H1 (cell line): ENCODE measurements at regions not wholly inside any gene's neighbourhood (a gene's known extent, or its start where the extent isn't known, plus 50 kb on each side); places are given as distances from the start of the nearest gene placed in this dataset.

Experiments used
- CTCF ChIA-PET: fragments of 300-600 bp; sonication (Branson Sonifier 250); formaldehyde crosslinking; loops from one replicate; lab custom pipeline; 2021; ENCODE audit not compliant: partially characterized antibody; lab: Charles Lee
- POLR2A ChIA-PET: fragments of 300-600 bp; sonication (Branson Sonifier 250); formaldehyde crosslinking; loops from one replicate; lab custom pipeline; 2021; ENCODE audit warnings: inconsistent platforms; ENCODE audit not compliant: partially characterized antibody; lab: Charles Lee
- DNase-seq, 2 experiments: peaks; one replicate each; pipeline versions ENCODE4 v3.0.0 to v3.0.0-alpha.2; 2010 to 2022; ENCODE audit warnings: low spot score in 2 of 2, low read depth in 1 of 2, mixed read lengths in 1 of 2
- FAIRE-seq: peaks from 2 replicates; lab custom pipeline; 2011; peaks lifted over from hg19 to GRCh38; lab: Jason Lieb, UNC
- H2AFZ ChIP-seq: 2 replicates; pipeline ENCODE4 v1.8.1; 2012; ENCODE audit warnings: low read length, inconsistent platforms
- H2AK5ac ChIP-seq: 2 replicates; pipeline ENCODE4 v1.6.1; 2013; ENCODE audit warnings: low read depth, low read length
- H2BK120ac ChIP-seq: replicated peaks from 2 replicates; pipeline ENCODE3; 2013; ENCODE audit warnings: low read depth, low read length, inconsistent platforms
- H2BK12ac ChIP-seq: 2 replicates; pipeline ENCODE4 v1.6.1; 2013; ENCODE audit warnings: low read depth, low read length
- H2BK15ac ChIP-seq: 2 replicates; pipeline ENCODE4 v1.6.1; 2013; ENCODE audit warnings: low read length
- H2BK20ac ChIP-seq: 2 replicates; pipeline ENCODE4 v1.6.1; 2013; ENCODE audit warnings: low read length
- H2BK5ac ChIP-seq: 2 replicates; pipeline ENCODE4 v1.6.1; 2013; ENCODE audit warnings: low read depth, low read length
- H3K14ac ChIP-seq: 2 replicates; pipeline ENCODE4 v1.6.1; 2013; ENCODE audit warnings: inconsistent platforms; ENCODE audit not compliant: insufficient read length
- H3K18ac ChIP-seq: 2 replicates; pipeline ENCODE4 v1.6.1; 2013; ENCODE audit warnings: low read length; ENCODE audit errors: extremely low read depth
- H3K23ac ChIP-seq: 2 replicates; pipeline ENCODE4 v1.6.1; 2013; ENCODE audit warnings: inconsistent platforms; ENCODE audit not compliant: insufficient read length
- H3K23me2 ChIP-seq: 2 replicates; pipeline ENCODE4 v1.6.1; 2013; ENCODE audit warnings: low read depth, low read length
- H3K27ac ChIP-seq: 2 replicates; pipeline ENCODE4 v1.6.1; 2011; ENCODE audit warnings: low read depth, low read length, inconsistent platforms
- H3K27me3 ChIP-seq, 4 experiments: replicated peaks in 1 of 4; 1 replicate in 1 of 4; 2 replicates in 3 of 4; pipeline versions ENCODE4 v1.6.1 to v1.8.1; 2011 to 2013; ENCODE audit warnings: low read length in 3 of 4, mild to moderate bottlenecking in 3 of 4, inconsistent platforms in 2 of 4, mixed read lengths in 2 of 4, moderate library complexity in 1 of 4; ENCODE audit not compliant: control insufficient read depth in 3 of 4, insufficient read depth in 3 of 4; ENCODE audit errors: extremely low read depth in 1 of 4
- H3K36me3 ChIP-seq, 4 experiments: 2 replicates each; pipeline versions ENCODE4 v1.6.1 to v1.8.1; 2011 to 2013; ENCODE audit warnings: mild to moderate bottlenecking in 4 of 4, low read length in 3 of 4, moderate library complexity in 2 of 4, control low read depth in 1 of 4, inconsistent platforms in 1 of 4; ENCODE audit not compliant: insufficient read depth in 4 of 4, control insufficient read depth in 2 of 4
- H3K4ac ChIP-seq: replicated peaks from 2 replicates; pipeline ENCODE3; 2013; ENCODE audit warnings: low read length, low read depth, mixed read lengths, inconsistent platforms; ENCODE audit not compliant: insufficient read length
- H3K4me1 ChIP-seq, 4 experiments: replicated peaks in 1 of 4; 1 replicate in 1 of 4; 2 replicates in 3 of 4; pipeline versions ENCODE4 v1.6.1 to v1.8.1; 2011 to 2013; ENCODE audit warnings: low read length in 3 of 4, inconsistent platforms in 2 of 4, mixed read lengths in 1 of 4; ENCODE audit not compliant: insufficient read depth in 4 of 4, control insufficient read depth in 3 of 4
- H3K4me2 ChIP-seq, 2 experiments: 2 replicates each; pipeline versions ENCODE4 v1.6.1 to v1.8.1; 2011 to 2013; ENCODE audit warnings: low read depth in 2 of 2, low read length in 2 of 2, control low read depth in 1 of 2, inconsistent platforms in 1 of 2, mild to moderate bottlenecking in 1 of 2; ENCODE audit not compliant: insufficient read depth in 1 of 2
- H3K4me3 ChIP-seq, 4 experiments: fragments of 200-600, 300-600 bp in 1 of 4; sonication (generic), shearing (Covaris generic), sonication (Bioruptor Twin) in 1 of 4; 2 replicates each; pipeline versions ENCODE4 v1.5.1 to v1.8.1; 2011 to 2016; ENCODE audit warnings: low read length in 4 of 4, low read depth in 3 of 4, control low read depth in 2 of 4, inconsistent platforms in 2 of 4, mild to moderate bottlenecking in 2 of 4, mixed read lengths in 1 of 4, moderate library complexity in 1 of 4; ENCODE audit not compliant: insufficient read depth in 2 of 4; ENCODE audit errors: extremely low read depth in 1 of 4
- H3K56ac ChIP-seq: replicated peaks from 2 replicates; pipeline ENCODE3; 2013; ENCODE audit warnings: low read depth, mild to moderate bottlenecking, mixed read lengths, low read length, inconsistent platforms; ENCODE audit not compliant: insufficient read length
- H3K79me1 ChIP-seq: 2 replicates; pipeline ENCODE4 v1.6.1; 2013; ENCODE audit warnings: low read depth, low read length, control low read depth
- H3K79me2 ChIP-seq, 2 experiments: 2 replicates each; pipeline versions ENCODE4 v1.6.1 to v1.8.1; 2012 to 2013; ENCODE audit warnings: low read length in 2 of 2, mild to moderate bottlenecking in 2 of 2, inconsistent platforms in 1 of 2; ENCODE audit not compliant: insufficient read depth in 2 of 2, control insufficient read depth in 1 of 2
- H3K9ac ChIP-seq, 4 experiments: replicated peaks in 1 of 4; 1 replicate in 1 of 4; 2 replicates in 3 of 4; pipeline versions ENCODE4 v1.6.1 to v1.8.1; 2011 to 2013; ENCODE audit warnings: low read depth in 3 of 4, low read length in 3 of 4, control low read depth in 2 of 4, mild to moderate bottlenecking in 2 of 4, moderate library complexity in 2 of 4, inconsistent platforms in 1 of 4; ENCODE audit errors: extremely low read depth in 1 of 4
- H3K9me3 ChIP-seq, 2 experiments: 2 replicates each; pipeline versions ENCODE4 v1.6.1 to v1.8.1; 2012 to 2013; ENCODE audit warnings: mild to moderate bottlenecking in 2 of 2, moderate library complexity in 2 of 2, control low read depth in 1 of 2, inconsistent platforms in 1 of 2, low read depth in 1 of 2, low read length in 1 of 2, mixed read lengths in 1 of 2; ENCODE audit not compliant: insufficient read depth in 2 of 2
- H4K20me1 ChIP-seq, 2 experiments: replicated peaks in 1 of 2; 2 replicates each; pipeline versions ENCODE3 to v1.8.1; 2011 to 2013; ENCODE audit warnings: inconsistent platforms in 2 of 2, low read length in 2 of 2, mild to moderate bottlenecking in 1 of 2; ENCODE audit not compliant: insufficient read depth in 2 of 2, control insufficient read depth in 1 of 2
- H4K5ac ChIP-seq: 2 replicates; pipeline ENCODE4 v1.6.1; 2013; ENCODE audit warnings: low read length, low read depth, mixed read lengths, inconsistent platforms; ENCODE audit not compliant: insufficient read length
- H4K8ac ChIP-seq: 2 replicates; pipeline ENCODE4 v1.8.0; 2013; ENCODE audit warnings: mild to moderate bottlenecking, moderate library complexity, low read length, inconsistent platforms; ENCODE audit not compliant: insufficient read depth; ENCODE audit errors: extremely low read depth
- H4K91ac ChIP-seq: replicated peaks from 2 replicates; pipeline ENCODE3; 2013; ENCODE audit warnings: low read length, mixed read lengths, inconsistent platforms; ENCODE audit not compliant: insufficient read length
- E2F6 ChIP-seq: IDR thresholded peaks from 2 replicates; pipeline ENCODE4 v1.6.1; 2012; ENCODE audit warnings: inconsistent platforms
- HDAC2 ChIP-seq, 2 experiments: fragments of 300-600 bp in 1 of 2; sonication (generic) in 1 of 2; IDR thresholded peaks; 2 replicates each; pipeline ENCODE4 v1.6.1; 2011 to 2012; ENCODE audit warnings: low read depth in 2 of 2, low read length in 2 of 2, mild to moderate bottlenecking in 2 of 2, moderate library complexity in 2 of 2, borderline replicate concordance in 1 of 2, inconsistent platforms in 1 of 2
- KDM1A ChIP-seq: fragments of 200-600, 300-600 bp; sonication (generic); IDR thresholded peaks from 2 replicates; pipeline ENCODE4 v1.7.1; 2016; ENCODE audit warnings: mild to moderate bottlenecking, low read length, borderline replicate concordance
- POLR2AphosphoS5 ChIP-seq: IDR thresholded peaks from 2 replicates; pipeline ENCODE4 v1.6.1; 2011; ENCODE audit warnings: low read depth, low read length
- WGBS, 2 experiments: shearing (Covaris generic) in 1 of 2; methylation state at CpG; one replicate each; pipeline versions ENCODE4 v1.1.6 to v1.1.7; 2013 to 2015; ENCODE audit warnings: low lambda C conversion rate in 2 of 2, mixed read lengths in 2 of 2, inconsistent platforms in 1 of 2, low coverage in 1 of 2, missing lambda C conversion rate in 1 of 2; ENCODE audit not compliant: insufficient replicate concordance in 2 of 2, insufficient coverage in 1 of 2, insufficient read length in 1 of 2; ENCODE audit errors: extremely low coverage in 1 of 2, missing lambda C conversion rate in 1 of 2; 5-methylcytosine and 5-hydroxymethylcytosine counted together

- Histone ChIP-seq H3K4me2 (no peak overlapping the region), H2BK15ac (no peak overlapping the region), H3K27ac (no peak overlapping the region), H3K23me2 (no peaks in the 10 kb centered on the region), H3K79me2 (no peaks in the 10 kb centered on the region), H2BK12ac (no peak overlapping the region), H3K9me3 (peaks cover 21 to 24% of the 10 kb centered on the region in 2 experiments; a peak in 3 of 4 replicates), H3K4me3 (no peak overlapping the region), H3K4me1 (no peaks in the 10 kb centered on the region), H3K36me3 (no peaks in the 10 kb centered on the region), H4K5ac (no peak overlapping the region), H4K91ac (no peak overlapping the region), H2AFZ (no peak overlapping the region), H3K9ac (no peak overlapping the region), H4K8ac (no peak overlapping the region), H3K56ac (no peak overlapping the region), H2BK5ac (no peak overlapping the region), H3K4ac (no peak overlapping the region), H3K14ac (no peak overlapping the region), H3K79me1 (no peaks in the 10 kb centered on the region), H2BK120ac (no peak overlapping the region), H2AK5ac (no peak overlapping the region), H4K20me1 (no peaks in the 10 kb centered on the region), H3K27me3 (no peaks in the 10 kb centered on the region), H3K18ac (no peak overlapping the region), H3K23ac (no peak overlapping the region), H2BK20ac (no peak overlapping the region)
- TF ChIP-seq E2F6 (no peak), KDM1A (no peak), HDAC2 (IDR thresholded peaks at IDR 0.05; ENCODE audit: borderline replicate concordance in 1 of 2, low read depth in 2 of 2, low read length in 2 of 2) (no peak), POLR2AphosphoS5 (no peak)
- DNase-seq (no peak), FAIRE-seq (no peak)
- ChIA-PET POLR2A (no interaction called here), CTCF (interaction anchor here (2.0 kb wide), 1 partner anchor 65 kb away, joined by 6 read pairs; no protein-coding TSS in a partner anchor)
- 96% methylated on average over 2 of the region's 2 CpGs; no CpG with 5 or more reads in 1 of the 2 experiments for WGBS, 2 experiments
Observed at GRCh38 chr7:113486548-113486947, 368.2 kb upstream of the SMIM30 start.
